ENCODE measurements at regions not wholly inside any gene's neighbourhood (a gene's known extent, or its start where the extent isn't known, plus 50 kb on each side); places are given as distances from the start of the nearest gene placed in this dataset.

- no peak for DNase-seq (ENCODE audit: extremely low read depth, insufficient read length)
- no peak overlapping the region for H3K4me3 ChIP-seq (replicated peaks; ENCODE audit: low read depth, low read length)
- H3K36me3 ChIP-seq (ENCODE audit: control insufficient read depth, insufficient read depth, low read length), result no peaks in the 10 kb centered on the region
- no peaks in the 10 kb centered on the region for H3K27me3 ChIP-seq (replicated peaks; ENCODE audit: control insufficient read depth, insufficient read depth, low read length)
- no peak for TF ChIP-seq CTCF (IDR thresholded peaks at IDR 0.05; ENCODE audit: insufficient read depth, low read length, poor library complexity, severe bottlenecking)
Observed at GRCh38 chr5:146940295-146940694, 61.7 kb upstream of the PPP2R2B start.

GRCh38 chr5:146944019-146944418 lies 65.5 kb upstream of the PPP2R2B start:
- H3K4me3 ChIP-seq (replicated peaks; ENCODE audit: low read depth, low read length), result no peak overlapping the region
- H3K27me3 ChIP-seq (replicated peaks; ENCODE audit: control insufficient read depth, insufficient read depth, low read length), result no peaks in the 10 kb centered on the region
- TF ChIP-seq CTCF (IDR thresholded peaks at IDR 0.05; ENCODE audit: insufficient read depth, low read length, poor library complexity, severe bottlenecking), result no peak
- no peaks in the 10 kb centered on the region for H3K36me3 ChIP-seq (ENCODE audit: control insufficient read depth, insufficient read depth, low read length)
- no peak for DNase-seq (ENCODE audit: extremely low read depth, insufficient read length)

- H3K36me3 ChIP-seq (ENCODE audit: control insufficient read depth, insufficient read depth, low read length), result no peaks in the 10 kb centered on the region
- no peak overlapping the region for H3K4me3 ChIP-seq (replicated peaks; ENCODE audit: low read depth, low read length)
- H3K27me3 ChIP-seq (replicated peaks; ENCODE audit: control insufficient read depth, insufficient read depth, low read length), result no peaks in the 10 kb centered on the region
- DNase-seq (ENCODE audit: extremely low read depth, insufficient read length), result no peak
- no peak for TF ChIP-seq CTCF (IDR thresholded peaks at IDR 0.05; ENCODE audit: insufficient read depth, low read length, poor library complexity, severe bottlenecking)
Observed at GRCh38 chr5:146944764-146945616, 66.4 kb upstream of the PPP2R2B start.

- H3K4me3 ChIP-seq (replicated peaks; ENCODE audit: low read depth, low read length), result no peak overlapping the region
- no peaks in the 10 kb centered on the region for H3K27me3 ChIP-seq (replicated peaks; ENCODE audit: control insufficient read depth, insufficient read depth, low read length)
- TF ChIP-seq CTCF (IDR thresholded peaks at IDR 0.05; ENCODE audit: insufficient read depth, low read length, poor library complexity, severe bottlenecking), result no peak
- no peaks in the 10 kb centered on the region for H3K36me3 ChIP-seq (ENCODE audit: control insufficient read depth, insufficient read depth, low read length)
- DNase-seq (ENCODE audit: extremely low read depth, insufficient read length), result no peak
Observed at GRCh38 chr5:146945617-146946084, 67.1 kb upstream of the PPP2R2B start.

- Histone ChIP-seq H3K27me3 (replicated peaks; ENCODE audit: control insufficient read depth, insufficient read depth, low read length) (no peaks in the 10 kb centered on the region), H3K4me3 (replicated peaks; ENCODE audit: low read depth, low read length) (no peak overlapping the region), H3K36me3 (ENCODE audit: control insufficient read depth, insufficient read depth, low read length) (no peaks in the 10 kb centered on the region)
- peak; percentile 31 for TF ChIP-seq CTCF (IDR thresholded peaks at IDR 0.05; ENCODE audit: insufficient read depth, low read length, poor library complexity, severe bottlenecking)
- DNase-seq (ENCODE audit: extremely low read depth, insufficient read length), result no peak
Observed at GRCh38 chr5:146947181-146947941, 68.8 kb upstream of the PPP2R2B start.

All from GM06990 (cell line).